ENCODE measurements at regions not wholly inside any gene's neighbourhood (a gene's known extent, or its start where the extent isn't known, plus 50 kb on each side); places are given as distances from the start of the nearest gene placed in this dataset.
A peak's percentile ranks its signal among the peaks of the same experiment; 100 is the strongest.
"Not testable (repeated sequence)": the region's sequence is repeated elsewhere in the genome, so short reads cannot be mapped to it uniquely, and the experiment has no call there.

GRCh38 chr11:95415837-95416304 is 184.9 kb upstream of the SESN3 start:
- no peaks in the 10 kb centered on the region for H3K36me3 ChIP-seq (ENCODE audit: control insufficient read depth, insufficient read depth, low read length)
- no peak overlapping the region for H3K4me3 ChIP-seq (ENCODE audit: low read depth, low read length)
- no peaks in the 10 kb centered on the region for H3K27me3 ChIP-seq (ENCODE audit: control insufficient read depth, insufficient read depth, low read length)
- H3K27me3 Mint-ChIP-seq: no peaks in the 10 kb centered on the region
- H3K36me3 Mint-ChIP-seq: no peaks in the 10 kb centered on the region
- DNase-seq: no peak
- no peak overlapping the region for H3K4me3 Mint-ChIP-seq
- ATAC-seq (ENCODE audit: low read depth in 2 of 2): no peak
- H3K9me3 ChIP-seq (ENCODE audit: control insufficient read depth in 2 of 2, low read length in 2 of 2): no peaks in the 10 kb centered on the region
- H3K27ac Mint-ChIP-seq: no peak overlapping the region
- peaks cover 0 to 7% (median 4%) of the 10 kb centered on the region in 4 donors for H3K4me1 Mint-ChIP-seq
- no peaks in the 10 kb centered on the region for H3K4me1 ChIP-seq (ENCODE audit: control insufficient read depth, insufficient read depth, low read length, poor library complexity, severe bottlenecking)
- no peak overlapping the region for H3K27ac ChIP-seq (ENCODE audit: insufficient read depth, low read length, poor library complexity, severe bottlenecking)
- H3K9me3 Mint-ChIP-seq: peaks cover 0 to 6% (median 0%) of the 10 kb centered on the region in 7 donors

GRCh38 chr11:95414217-95414616 is 183.2 kb upstream of the SESN3 start:
- Histone ChIP-seq H3K4me1 (ENCODE audit: control insufficient read depth, insufficient read depth, low read length, poor library complexity, severe bottlenecking) (no peaks in the 10 kb centered on the region), H3K36me3 (ENCODE audit: control insufficient read depth, insufficient read depth, low read length) (no peaks in the 10 kb centered on the region), H3K9me3 (ENCODE audit: control insufficient read depth in 2 of 2, low read length in 2 of 2) (no peaks in the 10 kb centered on the region), H3K4me3 (ENCODE audit: low read depth, low read length) (no peak overlapping the region), H3K27me3 (ENCODE audit: control insufficient read depth, insufficient read depth, low read length) (no peaks in the 10 kb centered on the region), H3K27ac (ENCODE audit: insufficient read depth, low read length, poor library complexity, severe bottlenecking) (no peak overlapping the region)
- DNase-seq (no peak), ATAC-seq (ENCODE audit: low read depth in 2 of 2) (no peak)
- H3K27me3 Mint-ChIP-seq: no peaks in the 10 kb centered on the region
- H3K4me1 Mint-ChIP-seq: peaks cover 0 to 20% (median 8%) of the 10 kb centered on the region in 4 donors
- no peaks in the 10 kb centered on the region for H3K36me3 Mint-ChIP-seq
- no peak overlapping the region for H3K4me3 Mint-ChIP-seq
- H3K9me3 Mint-ChIP-seq: peaks cover 0 to 6% (median 0%) of the 10 kb centered on the region in 7 donors
- H3K27ac Mint-ChIP-seq: no peak overlapping the region

GRCh38 chr11:95413761-95414160 is 182.8 kb upstream of the SESN3 start:
- no peaks in the 10 kb centered on the region for H3K4me1 ChIP-seq (ENCODE audit: control insufficient read depth, insufficient read depth, low read length, poor library complexity, severe bottlenecking)
- H3K36me3 ChIP-seq (ENCODE audit: control insufficient read depth, insufficient read depth, low read length): no peaks in the 10 kb centered on the region
- Mint-ChIP-seq H3K9me3 (peaks cover 0 to 6% (median 1%) of the 10 kb centered on the region in 7 donors), H3K4me1 (peaks cover 0 to 20% (median 10%) of the 10 kb centered on the region in 4 donors), H3K36me3 (no peaks in the 10 kb centered on the region), H3K27me3 (no peaks in the 10 kb centered on the region), H3K27ac (no peak overlapping the region), H3K4me3 (no peak overlapping the region)
- ATAC-seq (ENCODE audit: low read depth in 2 of 2) (no peak), DNase-seq (no peak)
- H3K4me3 ChIP-seq (ENCODE audit: low read depth, low read length): no peak overlapping the region
- H3K27me3 ChIP-seq (ENCODE audit: control insufficient read depth, insufficient read depth, low read length): no peaks in the 10 kb centered on the region
- H3K9me3 ChIP-seq (ENCODE audit: control insufficient read depth in 2 of 2, low read length in 2 of 2): no peaks in the 10 kb centered on the region
- no peak overlapping the region for H3K27ac ChIP-seq (ENCODE audit: insufficient read depth, low read length, poor library complexity, severe bottlenecking)

- H3K27ac ChIP-seq (ENCODE audit: insufficient read depth, low read length, poor library complexity, severe bottlenecking): no peak overlapping the region
- H3K27ac Mint-ChIP-seq: no peak overlapping the region
- no peak overlapping the region for H3K4me3 ChIP-seq (ENCODE audit: low read depth, low read length)
- no peaks in the 10 kb centered on the region for H3K36me3 Mint-ChIP-seq
- no peaks in the 10 kb centered on the region for H3K36me3 ChIP-seq (ENCODE audit: control insufficient read depth, insufficient read depth, low read length)
- H3K4me3 Mint-ChIP-seq: no peak overlapping the region
- no peaks in the 10 kb centered on the region for H3K27me3 Mint-ChIP-seq
- no peaks in the 10 kb centered on the region for H3K9me3 ChIP-seq (ENCODE audit: control insufficient read depth in 2 of 2, low read length in 2 of 2)
- no peak for DNase-seq
- H3K4me1 Mint-ChIP-seq: peaks cover 0 to 20% (median 10%) of the 10 kb centered on the region in 4 donors
- no peaks in the 10 kb centered on the region for H3K27me3 ChIP-seq (ENCODE audit: control insufficient read depth, insufficient read depth, low read length)
- peaks cover 0 to 4% (median 1%) of the 10 kb centered on the region in 7 donors for H3K9me3 Mint-ChIP-seq
- H3K4me1 ChIP-seq (ENCODE audit: control insufficient read depth, insufficient read depth, low read length, poor library complexity, severe bottlenecking): no peaks in the 10 kb centered on the region
- no peak for ATAC-seq (ENCODE audit: low read depth in 2 of 2)
Measured at GRCh38 chr11:95413021-95413420, 182.0 kb upstream of the SESN3 start.

- no peaks in the 10 kb centered on the region for H3K4me1 ChIP-seq (ENCODE audit: control insufficient read depth, insufficient read depth, low read length, poor library complexity, severe bottlenecking)
- H3K27ac Mint-ChIP-seq: peak overlapping the region in 1 of 3 donors; percentile 5
- ATAC-seq (ENCODE audit: low read depth in 2 of 2) (no peak), DNase-seq (no peak)
- H3K36me3 Mint-ChIP-seq: no peaks in the 10 kb centered on the region
- H3K4me3 ChIP-seq (ENCODE audit: low read depth, low read length): no peak overlapping the region
- peaks cover 0 to 20% (median 10%) of the 10 kb centered on the region in 4 donors for H3K4me1 Mint-ChIP-seq
- H3K9me3 Mint-ChIP-seq: peaks cover 0 to 4% (median 1%) of the 10 kb centered on the region in 7 donors
- no peak overlapping the region for H3K4me3 Mint-ChIP-seq
- no peaks in the 10 kb centered on the region for H3K27me3 ChIP-seq (ENCODE audit: control insufficient read depth, insufficient read depth, low read length)
- no peaks in the 10 kb centered on the region for H3K27me3 Mint-ChIP-seq
- no peak overlapping the region for H3K27ac ChIP-seq (ENCODE audit: insufficient read depth, low read length, poor library complexity, severe bottlenecking)
- no peaks in the 10 kb centered on the region for H3K9me3 ChIP-seq (ENCODE audit: control insufficient read depth in 2 of 2, low read length in 2 of 2)
- H3K36me3 ChIP-seq (ENCODE audit: control insufficient read depth, insufficient read depth, low read length): no peaks in the 10 kb centered on the region
Measured at GRCh38 chr11:95412074-95412473, 181.1 kb upstream of the SESN3 start.

GRCh38 chr11:95410707-95411106 is 179.7 kb upstream of the SESN3 start:
- peak overlapping the region in 2 of 4 donors; percentile 8 to 28 for H3K4me3 Mint-ChIP-seq
- not testable (repeated sequence) for ATAC-seq (ENCODE audit: low read depth in 2 of 2)

GRCh38 chr11:95406271-95406670 is 175.3 kb upstream of the SESN3 start:
- peaks cover 0 to 5% of the 10 kb centered on the region in 2 experiments for H3K9me3 ChIP-seq (ENCODE audit: control insufficient read depth in 2 of 2, low read length in 2 of 2)
- H3K4me1 Mint-ChIP-seq: peaks cover 0 to 16% (median 10%) of the 10 kb centered on the region in 4 donors
- DNase-seq: no peak
- peaks cover 2% of the 10 kb centered on the region for H3K27me3 ChIP-seq (ENCODE audit: control insufficient read depth, insufficient read depth, low read length)
- no peaks in the 10 kb centered on the region for H3K36me3 ChIP-seq (ENCODE audit: control insufficient read depth, insufficient read depth, low read length)
- no peak overlapping the region for H3K27ac Mint-ChIP-seq
- no peak overlapping the region for H3K27ac ChIP-seq (ENCODE audit: insufficient read depth, low read length, poor library complexity, severe bottlenecking)
- H3K27me3 Mint-ChIP-seq: peaks cover 8% of the 10 kb centered on the region
- peaks cover 0 to 3% (median 0%) of the 10 kb centered on the region in 7 donors for H3K9me3 Mint-ChIP-seq
- no peaks in the 10 kb centered on the region for H3K4me1 ChIP-seq (ENCODE audit: control insufficient read depth, insufficient read depth, low read length, poor library complexity, severe bottlenecking)
- no peak overlapping the region for H3K4me3 ChIP-seq (ENCODE audit: low read depth, low read length)
- no peak for ATAC-seq (ENCODE audit: low read depth in 2 of 2)
- peaks cover 3% of the 10 kb centered on the region for H3K36me3 Mint-ChIP-seq
- H3K4me3 Mint-ChIP-seq: no peak overlapping the region

More at GRCh38 chr11:95410707-95411106, 179.7 kb upstream of the SESN3 start:
- not testable (repeated sequence) for H3K27me3 Mint-ChIP-seq; H3K9me3 ChIP-seq (ENCODE audit: control insufficient read depth in 2 of 2, low read length in 2 of 2); H3K4me1 ChIP-seq (ENCODE audit: control insufficient read depth, insufficient read depth, low read length, poor library complexity, severe bottlenecking); DNase-seq; H3K36me3 Mint-ChIP-seq; H3K27me3 ChIP-seq (ENCODE audit: control insufficient read depth, insufficient read depth, low read length); H3K9me3 Mint-ChIP-seq; H3K36me3 ChIP-seq (ENCODE audit: control insufficient read depth, insufficient read depth, low read length); H3K4me3 ChIP-seq (ENCODE audit: low read depth, low read length); H3K27ac ChIP-seq (ENCODE audit: insufficient read depth, low read length, poor library complexity, severe bottlenecking)
- peak overlapping the region in 2 of 3 donors; percentile 50 to 75 for H3K27ac Mint-ChIP-seq
- H3K4me1 Mint-ChIP-seq: peaks cover 0 to 20% (median 10%) of the 10 kb centered on the region in 4 donors

- H3K27ac ChIP-seq (ENCODE audit: insufficient read depth, low read length, poor library complexity, severe bottlenecking): no peak overlapping the region
- Mint-ChIP-seq H3K9me3 (peaks cover 0 to 4% (median 0%) of the 10 kb centered on the region in 7 donors), H3K4me3 (no peak overlapping the region), H3K27ac (no peak overlapping the region), H3K36me3 (peaks cover 3% of the 10 kb centered on the region), H3K27me3 (peaks cover 8% of the 10 kb centered on the region), H3K4me1 (peaks cover 0 to 4% (median under 1%) of the 10 kb centered on the region in 4 donors)
- ATAC-seq (ENCODE audit: low read depth in 2 of 2): no peak
- no peaks in the 10 kb centered on the region for H3K4me1 ChIP-seq (ENCODE audit: control insufficient read depth, insufficient read depth, low read length, poor library complexity, severe bottlenecking)
- peaks cover 2% of the 10 kb centered on the region for H3K27me3 ChIP-seq (ENCODE audit: control insufficient read depth, insufficient read depth, low read length)
- no peak overlapping the region for H3K4me3 ChIP-seq (ENCODE audit: low read depth, low read length)
- DNase-seq: no peak
- H3K36me3 ChIP-seq (ENCODE audit: control insufficient read depth, insufficient read depth, low read length): no peaks in the 10 kb centered on the region
- H3K9me3 ChIP-seq (ENCODE audit: control insufficient read depth in 2 of 2, low read length in 2 of 2): peaks cover 0 to 5% of the 10 kb centered on the region in 2 experiments
Measured at GRCh38 chr11:95404370-95404769, 173.4 kb upstream of the SESN3 start.

All from CD4-positive, CD25-positive, alpha-beta regulatory T cell (primary cell).